Activated T-helper 17 cell treated with anti-CD3 and anti-CD28 coated beads, Interleukin-2, amount 50 U/mL, for 72 hours (primary cell): ENCODE measurements at regions not wholly inside any gene's neighbourhood (a gene's known extent, or its start where the extent isn't known, plus 50 kb on each side); places are given as distances from the start of the nearest gene placed in this dataset.
"Not testable (repeated sequence)": the region's sequence is repeated elsewhere in the genome, so short reads cannot be mapped to it uniquely, and the experiment has no call there.

Source experiments
- ATAC-seq: fragments of 150-1000 bp; cut with Tn5 transposase; replicated peaks from 2 replicates; pipeline ENCODE4 v1.10.0; 2021; ENCODE audit warnings: mild to moderate bottlenecking, moderate library complexity
- H3K27ac Mint-ChIP-seq: one replicate; pipeline ENCODE4 v1.8.0; 2022; ENCODE audit warnings: mixed read lengths
- H3K27me3 Mint-ChIP-seq: one replicate; pipeline ENCODE4 v1.8.0; 2022; ENCODE audit warnings: mixed read lengths
- H3K36me3 Mint-ChIP-seq: one replicate; pipeline ENCODE4 v1.8.0; 2022; ENCODE audit warnings: low read depth, mild to moderate bottlenecking, mixed read lengths
- H3K4me1 Mint-ChIP-seq: one replicate; pipeline ENCODE4 v1.8.0; 2022; ENCODE audit warnings: mixed read lengths
- H3K4me3 Mint-ChIP-seq: one replicate; pipeline ENCODE4 v1.8.0; 2022; ENCODE audit warnings: mild to moderate bottlenecking, mixed read lengths
- H3K9me3 Mint-ChIP-seq: one replicate; pipeline ENCODE4 v1.8.0; 2022; ENCODE audit warnings: mixed read lengths

DNA sequence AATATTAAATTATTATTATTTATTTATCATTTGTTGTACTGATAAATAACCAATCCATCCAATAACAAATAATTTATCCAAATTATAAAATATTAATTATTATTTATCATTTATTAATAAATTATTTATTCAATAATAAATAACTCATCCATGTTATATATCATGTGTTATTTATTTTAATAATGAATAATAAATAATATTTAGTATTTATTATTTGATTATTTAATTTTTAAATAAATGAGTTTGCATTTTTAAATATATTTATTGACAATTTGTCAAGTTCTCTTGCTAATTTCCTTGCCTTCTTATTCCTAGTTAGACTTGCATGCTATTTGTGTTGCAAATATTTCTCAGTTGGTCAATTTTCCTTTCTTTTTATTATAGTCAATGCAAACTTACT is 995.4 kb downstream of the TSN start:
- Mint-ChIP-seq H3K4me3 (no peak overlapping the region), H3K4me1 (no peaks in the 10 kb centered on the region), H3K27me3 (no peaks in the 10 kb centered on the region), H3K27ac (no peak overlapping the region), H3K36me3 (no peaks in the 10 kb centered on the region), H3K9me3 (peaks cover 8% of the 10 kb centered on the region)
- no peak for ATAC-seq

- no peaks in the 10 kb centered on the region for H3K27me3 Mint-ChIP-seq
- H3K27ac Mint-ChIP-seq, result no peak overlapping the region
- no peak overlapping the region for H3K4me3 Mint-ChIP-seq
- H3K4me1 Mint-ChIP-seq, result no peaks in the 10 kb centered on the region
- ATAC-seq, result no peak
- H3K9me3 Mint-ChIP-seq, result peaks cover 8% of the 10 kb centered on the region
- no peaks in the 10 kb centered on the region for H3K36me3 Mint-ChIP-seq
These were observed 997.9 kb downstream of the TSN start for GRCh38 chr2:122753336-122753735.

GRCh38 chr2:122754561-122754960 is 999.1 kb downstream of the TSN start:
- Mint-ChIP-seq H3K4me3 (no peak overlapping the region), H3K4me1 (no peaks in the 10 kb centered on the region), H3K36me3 (no peaks in the 10 kb centered on the region), H3K9me3 (peaks cover 14% of the 10 kb centered on the region), H3K27me3 (no peaks in the 10 kb centered on the region), H3K27ac (no peak overlapping the region)
- no peak for ATAC-seq

DNA sequence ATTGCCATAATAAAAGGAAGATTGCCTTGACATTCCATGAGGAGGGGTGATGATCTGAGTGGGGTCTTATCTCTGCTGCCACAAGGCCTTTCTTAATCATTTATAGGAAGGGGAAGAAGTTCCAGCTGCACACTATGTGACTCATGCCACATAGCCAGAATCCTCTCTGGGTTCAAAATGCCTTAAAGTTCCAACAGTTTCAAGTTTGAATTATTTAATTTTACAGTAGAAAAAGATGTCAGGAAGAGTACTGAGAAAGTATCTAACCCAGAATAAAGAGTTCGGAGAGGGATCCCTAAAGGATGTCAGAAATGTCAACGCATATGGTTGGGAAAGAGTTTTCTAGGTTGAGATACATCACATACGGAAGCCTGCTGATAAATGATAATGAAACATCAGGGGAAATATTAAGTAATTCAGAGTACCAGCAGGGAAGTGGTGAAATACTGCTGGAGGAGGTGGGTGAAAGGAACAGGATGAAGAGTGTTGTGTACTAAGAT is 999.9 kb downstream of the TSN start:
- no peak overlapping the region for H3K4me3 Mint-ChIP-seq
- no peaks in the 10 kb centered on the region for H3K27me3 Mint-ChIP-seq
- no peaks in the 10 kb centered on the region for H3K36me3 Mint-ChIP-seq
- H3K9me3 Mint-ChIP-seq, result peaks cover 14% of the 10 kb centered on the region
- H3K4me1 Mint-ChIP-seq, result no peaks in the 10 kb centered on the region
- H3K27ac Mint-ChIP-seq, result no peak overlapping the region
- ATAC-seq, result no peak

DNA sequence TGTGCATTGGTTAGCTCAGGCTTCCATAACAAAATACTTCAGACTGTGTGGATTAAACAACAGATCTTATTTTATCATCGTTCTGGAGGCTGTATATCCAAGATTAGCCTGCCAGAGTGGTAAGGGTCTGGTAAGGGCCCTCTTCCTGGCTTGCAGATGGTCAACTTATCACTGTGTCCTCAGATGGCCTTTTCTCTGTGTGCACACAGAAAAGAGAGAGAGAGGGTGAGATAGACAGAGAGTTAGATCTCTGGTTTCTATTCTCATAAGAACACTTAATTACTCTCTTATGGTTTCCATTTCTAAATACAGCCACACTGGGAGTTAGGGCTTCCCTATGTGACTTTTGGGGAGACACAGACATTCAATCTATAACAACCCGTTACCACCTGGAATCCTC is 1003.5 kb downstream of the TSN start:
- Mint-ChIP-seq H3K27ac (no peak overlapping the region), H3K4me3 (no peak overlapping the region), H3K4me1 (no peaks in the 10 kb centered on the region), H3K27me3 (no peaks in the 10 kb centered on the region), H3K36me3 (no peaks in the 10 kb centered on the region), H3K9me3 (peaks cover 21% of the 10 kb centered on the region)
- no peak for ATAC-seq

DNA sequence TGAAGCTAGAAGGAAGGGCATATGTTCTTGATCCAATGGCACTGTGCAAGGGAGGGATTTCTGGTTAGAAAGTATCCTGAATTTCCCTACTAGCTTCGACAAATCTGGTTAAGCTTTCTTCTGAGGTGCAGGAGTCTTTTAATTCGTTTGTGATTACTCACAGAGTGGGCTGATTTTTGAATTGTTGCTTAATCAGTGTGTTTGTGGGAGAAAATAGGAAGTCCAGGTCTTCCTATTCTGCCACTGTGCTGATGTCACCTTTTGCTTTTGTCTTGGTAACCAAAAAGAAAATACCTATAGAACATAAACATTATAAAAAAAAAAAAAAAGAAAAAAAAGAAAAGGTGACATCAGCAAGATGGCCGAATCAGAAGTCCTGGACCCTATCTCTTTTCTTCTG is 1008.6 kb downstream of the TSN start:
- no peaks in the 10 kb centered on the region for H3K27me3 Mint-ChIP-seq

DNA sequence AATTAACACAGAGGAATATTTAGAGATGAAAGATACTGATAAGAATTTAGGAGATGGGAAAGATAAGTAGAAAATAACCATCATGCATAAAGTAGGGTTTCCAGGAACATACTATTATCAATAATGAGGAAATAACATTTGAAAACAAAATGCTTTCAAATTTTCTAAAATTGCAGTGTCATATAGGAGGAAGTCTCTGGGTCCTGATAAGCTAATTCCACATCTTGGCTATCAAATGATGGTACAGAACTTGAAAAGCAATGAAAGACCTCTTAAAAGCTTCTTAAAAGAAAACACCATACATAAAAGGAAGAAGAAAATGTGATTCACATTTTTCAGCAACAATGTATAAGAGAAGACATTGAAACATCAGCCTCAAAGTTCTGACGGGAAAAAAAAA is 1024.8 kb downstream of the TSN start:
- Mint-ChIP-seq H3K4me1 (no peaks in the 10 kb centered on the region), H3K4me3 (no peak overlapping the region), H3K36me3 (no peaks in the 10 kb centered on the region), H3K9me3 (peaks cover 6% of the 10 kb centered on the region), H3K27ac (no peak overlapping the region), H3K27me3 (no peaks in the 10 kb centered on the region)
- no peak for ATAC-seq

More for the DNA sequence above, 1008.6 kb downstream of the TSN start:
- Mint-ChIP-seq H3K36me3 (no peaks in the 10 kb centered on the region), H3K27ac (no peak overlapping the region), H3K4me3 (no peak overlapping the region), H3K9me3 (peaks cover 29% of the 10 kb centered on the region), H3K4me1 (no peaks in the 10 kb centered on the region)
- no peak for ATAC-seq

DNA sequence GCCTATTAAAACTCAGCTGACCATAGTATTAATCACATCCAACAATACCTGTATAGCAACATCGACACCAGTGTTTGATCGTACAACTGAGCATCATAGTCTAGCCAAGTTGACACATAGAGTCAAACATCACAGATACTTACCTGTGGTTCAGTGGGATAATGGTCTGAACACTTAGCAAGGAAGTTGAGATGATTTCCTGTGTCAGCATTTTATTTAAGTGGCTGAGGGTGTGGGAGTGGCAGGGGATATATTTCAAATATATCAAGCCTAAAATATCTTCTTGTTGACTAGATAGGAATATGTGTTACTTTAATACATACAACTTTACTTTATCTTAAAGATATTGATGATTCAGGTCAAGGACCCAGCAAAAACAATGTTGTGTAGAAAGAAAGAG is 1038.6 kb downstream of the TSN start:
- Mint-ChIP-seq H3K9me3 (no peaks in the 10 kb centered on the region), H3K4me3 (no peak overlapping the region), H3K27ac (no peak overlapping the region), H3K36me3 (no peaks in the 10 kb centered on the region), H3K4me1 (no peaks in the 10 kb centered on the region), H3K27me3 (no peaks in the 10 kb centered on the region)
- ATAC-seq, result no peak

GRCh38 chr2:122795763-122796162 is 1040.3 kb downstream of the TSN start:
- no peak for ATAC-seq
- Mint-ChIP-seq H3K4me1 (no peaks in the 10 kb centered on the region), H3K27ac (no peak overlapping the region), H3K36me3 (no peaks in the 10 kb centered on the region), H3K9me3 (peaks cover 3% of the 10 kb centered on the region), H3K27me3 (no peaks in the 10 kb centered on the region), H3K4me3 (no peak overlapping the region)

GRCh38 chr2:122799391-122799790 is 1043.9 kb downstream of the TSN start:
- Mint-ChIP-seq H3K9me3 (peaks cover 6% of the 10 kb centered on the region), H3K4me3 (no peak overlapping the region), H3K36me3 (no peaks in the 10 kb centered on the region), H3K4me1 (no peaks in the 10 kb centered on the region), H3K27ac (no peak overlapping the region), H3K27me3 (no peaks in the 10 kb centered on the region)
- no peak for ATAC-seq

GRCh38 chr2:122800781-122801180 is 1045.3 kb downstream of the TSN start:
- Mint-ChIP-seq H3K4me3 (no peak overlapping the region), H3K9me3 (peaks cover 7% of the 10 kb centered on the region), H3K27ac (no peak overlapping the region), H3K27me3 (no peaks in the 10 kb centered on the region), H3K36me3 (no peaks in the 10 kb centered on the region), H3K4me1 (no peaks in the 10 kb centered on the region)
- ATAC-seq, result no peak

DNA sequence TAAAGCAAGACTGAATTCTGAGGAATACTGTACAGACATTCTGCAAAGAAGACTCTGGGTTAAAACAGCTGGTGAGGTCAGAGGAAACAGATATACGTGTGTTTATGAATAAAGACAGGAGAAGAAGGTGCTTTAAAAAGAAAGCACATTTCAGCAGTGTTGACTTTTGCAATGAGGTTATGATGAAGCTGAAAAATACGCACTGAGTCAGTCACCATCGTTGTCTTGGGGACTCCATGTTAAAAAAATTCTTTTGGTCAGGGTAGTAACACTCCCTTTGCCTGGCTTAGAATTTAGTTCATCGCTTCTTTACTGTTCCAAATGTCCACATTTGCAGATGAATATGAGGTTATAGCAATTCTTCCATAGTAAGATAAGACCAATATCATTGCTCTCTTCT is 1049.0 kb downstream of the TSN start:
- Mint-ChIP-seq H3K27me3 (no peaks in the 10 kb centered on the region), H3K4me1 (no peaks in the 10 kb centered on the region), H3K36me3 (no peaks in the 10 kb centered on the region), H3K27ac (no peak overlapping the region), H3K4me3 (no peak overlapping the region), H3K9me3 (peaks cover 16% of the 10 kb centered on the region)
- no peak for ATAC-seq

DNA sequence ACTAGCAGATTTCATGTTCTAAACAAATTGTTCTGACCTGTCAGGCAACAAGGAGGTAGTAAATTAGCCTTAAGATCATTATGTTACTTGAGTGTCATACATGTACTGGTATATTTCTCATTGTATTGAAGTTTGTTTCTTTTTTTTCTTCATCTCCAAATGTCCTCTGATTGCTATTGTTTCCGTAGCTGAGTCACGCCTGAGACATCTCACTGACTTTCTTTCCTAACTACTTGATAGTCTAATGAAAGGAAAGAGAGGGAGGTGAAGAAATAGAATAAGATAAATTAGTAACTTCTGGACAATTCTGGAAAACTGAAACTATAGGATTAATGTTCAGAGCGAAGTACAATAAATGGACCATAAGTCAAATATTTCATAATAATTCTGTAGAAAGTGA is 1049.9 kb downstream of the TSN start:
- Mint-ChIP-seq H3K4me1 (no peaks in the 10 kb centered on the region), H3K9me3 (peaks cover 13% of the 10 kb centered on the region), H3K4me3 (no peak overlapping the region), H3K36me3 (no peaks in the 10 kb centered on the region), H3K27me3 (no peaks in the 10 kb centered on the region), H3K27ac (no peak overlapping the region)
- ATAC-seq, result no peak

DNA sequence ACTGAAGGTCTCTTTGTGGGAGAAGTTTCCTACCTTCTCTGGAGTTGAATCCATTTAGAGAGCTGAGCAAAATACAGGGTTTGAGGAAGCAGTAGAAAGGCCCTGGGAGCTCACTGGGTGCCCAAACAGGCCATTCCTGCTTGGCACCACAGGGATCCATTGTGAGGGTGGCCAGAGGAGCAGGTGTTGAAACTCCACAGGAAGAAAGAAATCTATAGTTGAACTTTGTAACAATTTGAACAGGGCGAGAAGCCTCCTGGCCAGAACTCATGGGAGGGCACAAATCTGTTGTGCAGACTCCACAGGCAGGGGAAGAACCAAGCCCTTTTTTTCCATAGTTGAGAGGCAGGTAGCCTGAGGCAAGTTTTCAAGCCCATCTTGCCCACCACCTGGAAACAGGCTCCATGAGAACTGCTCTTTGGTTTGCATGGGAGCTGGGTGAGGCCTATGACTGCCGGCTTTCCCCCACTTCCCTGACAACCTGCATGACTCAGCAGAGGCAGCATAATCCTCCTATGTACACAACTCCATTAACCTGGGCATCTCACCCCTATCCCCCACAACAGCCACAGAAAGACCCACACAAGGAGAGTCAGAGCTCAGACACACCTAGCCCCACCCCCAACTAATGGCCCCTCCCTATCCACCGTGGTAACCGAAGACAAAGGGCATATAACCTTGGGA is 1053.0 kb downstream of the TSN start:
- H3K27ac Mint-ChIP-seq, result no peak overlapping the region
- no peak overlapping the region for H3K4me3 Mint-ChIP-seq
- no peaks in the 10 kb centered on the region for H3K36me3 Mint-ChIP-seq
- no peaks in the 10 kb centered on the region for H3K4me1 Mint-ChIP-seq
- peaks cover 30% of the 10 kb centered on the region for H3K9me3 Mint-ChIP-seq
- no peaks in the 10 kb centered on the region for H3K27me3 Mint-ChIP-seq
- no peak for ATAC-seq

DNA sequence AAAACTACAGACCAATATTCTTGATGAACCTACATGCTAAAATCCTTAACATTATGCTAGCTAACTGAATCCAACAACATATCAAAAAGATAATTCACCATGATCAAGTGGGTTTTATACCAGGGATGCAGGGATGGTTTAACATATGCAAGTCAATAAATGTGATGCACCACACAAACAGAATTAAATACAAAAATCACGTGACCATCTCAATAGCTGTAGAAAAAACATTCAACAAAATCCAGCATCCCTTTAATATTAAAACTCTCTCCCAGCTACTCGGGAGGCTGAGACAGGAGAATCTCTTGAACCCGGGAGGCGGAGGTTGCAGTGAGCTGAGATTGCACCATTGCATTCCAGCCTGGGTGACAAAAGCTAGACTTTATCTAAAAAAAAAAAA is 1056.8 kb downstream of the TSN start:
- not testable (repeated sequence) for H3K4me3 Mint-ChIP-seq, H3K4me1 Mint-ChIP-seq, ATAC-seq, H3K36me3 Mint-ChIP-seq, H3K27ac Mint-ChIP-seq, H3K27me3 Mint-ChIP-seq
- peaks cover 25% of the 10 kb centered on the region for H3K9me3 Mint-ChIP-seq

DNA sequence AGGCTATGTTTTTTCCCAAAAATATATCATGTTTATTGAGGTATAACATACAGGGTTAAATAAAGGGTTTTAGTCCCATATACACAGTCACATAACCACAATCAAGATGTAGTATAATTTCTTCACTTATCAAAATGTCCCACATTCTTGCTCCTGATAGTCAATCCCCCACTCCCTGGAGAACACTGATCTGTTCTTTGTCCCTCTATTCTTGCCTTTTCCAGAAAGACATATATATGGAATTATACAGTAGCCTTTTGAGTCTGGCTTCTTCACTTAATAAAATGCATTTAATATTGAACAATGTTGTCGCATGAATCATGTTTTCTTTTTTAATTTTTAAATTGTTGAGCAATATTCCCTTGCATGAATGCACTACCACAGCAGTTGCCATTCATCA is 1059.7 kb downstream of the TSN start:
- no peak for ATAC-seq
- no peaks in the 10 kb centered on the region for H3K4me1 Mint-ChIP-seq
- H3K27ac Mint-ChIP-seq, result no peak overlapping the region
- H3K36me3 Mint-ChIP-seq, result no peaks in the 10 kb centered on the region
- peaks cover 25% of the 10 kb centered on the region for H3K9me3 Mint-ChIP-seq
- H3K27me3 Mint-ChIP-seq, result no peaks in the 10 kb centered on the region
- no peak overlapping the region for H3K4me3 Mint-ChIP-seq
